Ovary (tissue), 3 donors: ENCODE measurements at regions not wholly inside any gene's neighbourhood (a gene's known extent, or its start where the extent isn't known, plus 50 kb on each side); places are given as distances from the start of the nearest gene placed in this dataset.

Source experiments
- CTCF ChIP-seq, 3 donors: fragments of 450-650 bp in 2 of 3; fragments of 200-600 bp in 1 of 3; IDR thresholded peaks; one replicate each; pipeline versions ENCODE4 v1.5.1 to v1.8.0; 2016 to 2022; ENCODE audit warnings: antibody characterized with exemption in 3 of 3, mild to moderate bottlenecking in 1 of 3
- POLR2A ChIP-seq: fragments of 450-650 bp; IDR thresholded peaks from one replicate; pipeline ENCODE4 v1.6.1; 2017; ENCODE audit warnings: antibody characterized with exemption, mild to moderate bottlenecking, moderate library complexity
- donor health status: DM: no; HTN: no; CAD: no.

- TF ChIP-seq CTCF (IDR thresholded peaks at IDR 0.05) (no peak), POLR2A (no peak)
These were observed 346.7 kb upstream of the ADGRL4 start for GRCh38 chr1:79353224-79353623.
